Ishikawa (cell line): ENCODE measurements at regions not wholly inside any gene's neighbourhood (a gene's known extent, or its start where the extent isn't known, plus 50 kb on each side); places are given as distances from the start of the nearest gene placed in this dataset.

Experiments
- CEBPB ChIP-seq: IDR thresholded peaks from 2 replicates; pipeline ENCODE4 v1.6.1; 2012
- CREB1 ChIP-seq: IDR thresholded peaks from 2 replicates; pipeline ENCODE4 v1.6.1; 2012; ENCODE audit warnings: low read depth
- EGR1 ChIP-seq: IDR thresholded peaks from 2 replicates; pipeline ENCODE4 v1.6.1; 2012
- EP300 ChIP-seq: IDR thresholded peaks from 2 replicates; pipeline ENCODE4 v1.6.1; 2012; ENCODE audit warnings: borderline replicate concordance
- FOXM1 ChIP-seq: IDR thresholded peaks from 2 replicates; pipeline ENCODE4 v1.6.1; 2012; ENCODE audit warnings: low read depth, borderline replicate concordance
- NFIC ChIP-seq: IDR thresholded peaks from 2 replicates; pipeline ENCODE4 v1.6.1; 2012
- RAD21 ChIP-seq: IDR thresholded peaks from 2 replicates; pipeline ENCODE4 v1.6.1; 2012; ENCODE audit warnings: low read depth
- REST ChIP-seq: IDR thresholded peaks from 2 replicates; pipeline ENCODE4 v1.6.1; 2012; ENCODE audit warnings: low read depth, mild to moderate bottlenecking
- TAF1 ChIP-seq: IDR thresholded peaks from 2 replicates; pipeline ENCODE4 v1.6.1; 2012; ENCODE audit warnings: low read depth, mild to moderate bottlenecking
- TCF12 ChIP-seq: IDR thresholded peaks from 2 replicates; pipeline ENCODE4 v1.6.1; 2012; ENCODE audit warnings: low read depth
- TEAD4 ChIP-seq: IDR thresholded peaks from 2 replicates; pipeline ENCODE4 v1.6.1; 2012
- USF1 ChIP-seq: IDR thresholded peaks from 2 replicates; pipeline ENCODE4 v1.6.1; 2012
- YY1 ChIP-seq: IDR thresholded peaks from 2 replicates; pipeline ENCODE4 v1.6.1; 2012; ENCODE audit warnings: low read depth
- ZBTB7A ChIP-seq: IDR thresholded peaks from 2 replicates; pipeline ENCODE4 v1.6.1; 2012; ENCODE audit warnings: low read depth
- TF ChIP-seq, protein P1 (sequence below): IDR thresholded peaks from 2 replicates; pipeline ENCODE4 v1.6.1; 2012

- TF ChIP-seq, protein P1, sequence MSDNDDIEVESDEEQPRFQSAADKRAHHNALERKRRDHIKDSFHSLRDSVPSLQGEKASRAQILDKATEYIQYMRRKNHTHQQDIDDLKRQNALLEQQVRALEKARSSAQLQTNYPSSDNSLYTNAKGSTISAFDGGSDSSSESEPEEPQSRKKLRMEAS = no peak
- TF ChIP-seq RAD21 (no peak), CREB1 (no peak)
Observed at GRCh38 chr9:40927851-40928802, 200.4 kb downstream of the FOXD4L6 start.

DNA sequence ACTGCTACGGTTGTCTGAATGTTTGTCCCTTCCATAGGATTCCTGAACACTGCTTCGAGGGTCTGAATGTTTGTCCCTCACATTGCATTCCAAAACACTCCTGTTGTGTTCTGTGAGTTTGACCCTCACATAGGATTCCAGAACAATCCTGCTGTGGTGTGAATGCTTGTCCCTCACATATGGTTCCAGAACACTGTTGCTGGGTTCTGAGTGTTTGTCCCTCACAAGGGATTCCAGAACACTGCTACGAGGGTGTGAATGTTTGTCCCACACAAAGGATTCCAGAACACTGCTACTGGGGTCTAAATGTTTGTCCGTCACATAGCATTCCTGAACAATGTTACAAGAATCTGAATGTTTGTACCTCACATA lies 201.2 kb downstream of the FOXD4L6 start:
- TF ChIP-seq NFIC = no peak
- no peak for TF ChIP-seq EGR1
- no peak for TF ChIP-seq REST
- no peak for TF ChIP-seq USF1
- TF ChIP-seq TAF1 = no peak
- no peak for TF ChIP-seq CREB1
- no peak for TF ChIP-seq EP300
- TF ChIP-seq ZBTB7A = no peak
- TF ChIP-seq TEAD4 = no peak
- TF ChIP-seq CEBPB = no peak
- TF ChIP-seq, protein P1 = no peak

- TF ChIP-seq REST (no peak), NFIC (no peak), EGR1 (no peak), RAD21 (no peak), ZBTB7A (no peak), TEAD4 (no peak), FOXM1 (no peak), CEBPB (no peak), EP300 (no peak), CREB1 (no peak), TAF1 (no peak)
- TF ChIP-seq, protein P1 = no peak
Observed at GRCh38 chr9:40926404-40927259, 201.8 kb downstream of the FOXD4L6 start.

GRCh38 chr9:40925149-40925548 lies 203.3 kb downstream of the FOXD4L6 start:
- no peak for TF ChIP-seq FOXM1
- TF ChIP-seq, protein P1 = no peak
- TF ChIP-seq CEBPB = no peak
- no peak for TF ChIP-seq ZBTB7A
- TF ChIP-seq EP300 = no peak
- TF ChIP-seq TAF1 = no peak
- TF ChIP-seq NFIC = no peak
- TF ChIP-seq YY1 = no peak
- TF ChIP-seq REST = no peak
- no peak for TF ChIP-seq CREB1
- no peak for TF ChIP-seq TEAD4
- TF ChIP-seq TCF12 = no peak
- no peak for TF ChIP-seq RAD21
